IMR-90 (cell line): ENCODE measurements at regions not wholly inside any gene's neighbourhood (a gene's known extent, or its start where the extent isn't known, plus 50 kb on each side); places are given as distances from the start of the nearest gene placed in this dataset.

Experiments used
- ATAC-seq: fragments of 200-7000 bp; cut with Tn5 transposase; 2 replicates; pipeline ENCODE4 v1.9.1; 2020; ENCODE audit warnings: low read depth, mild to moderate bottlenecking, moderate library complexity
- BruUV-seq: library from RNA; stranded (reverse); fragments of 400-500 nt; replicated peaks from 2 replicates; lab custom pipeline; 2021; lab: Mats Ljungman, UMichigan
- CTCF ChIA-PET: fragments of 300-600 bp; formaldehyde crosslinking; extraction: SDS; loops from one replicate; lab custom pipeline; 2021; ENCODE audit warnings: antibody characterized with exemption; lab: Yijun Ruan, JAX
- POLR2A ChIA-PET: fragments of 300-600 bp; sonication (Branson Sonifier 250); formaldehyde crosslinking; loops from one replicate; lab custom pipeline; 2022; ENCODE audit warnings: antibody characterized with exemption; ENCODE audit not compliant: unreplicated experiment; lab: Charles Lee
- DNase-seq: peaks from one replicate; pipeline ENCODE4 v3.0.0; 2013
- H2AFZ ChIP-seq: replicated peaks from 2 replicates; pipeline ENCODE3; 2013; ENCODE audit warnings: low read length, mild to moderate bottlenecking; ENCODE audit not compliant: poor library complexity
- H2AK5ac ChIP-seq: 2 replicates; pipeline ENCODE4 v1.6.1; 2013; ENCODE audit warnings: low read depth, low read length, inconsistent platforms
- H2AK9ac ChIP-seq: replicated peaks from 2 replicates; pipeline ENCODE3; 2013; ENCODE audit warnings: mild to moderate bottlenecking, low read depth, low read length, moderate library complexity; ENCODE audit not compliant: poor library complexity
- H2BK120ac ChIP-seq: 2 replicates; pipeline ENCODE4 v1.6.1; 2013; ENCODE audit warnings: low read depth, low read length, inconsistent platforms
- H2BK15ac ChIP-seq: 3 replicates; pipeline ENCODE4 v1.6.1; 2013; ENCODE audit warnings: low read depth, low read length, inconsistent platforms
- H2BK20ac ChIP-seq: 2 replicates; pipeline ENCODE4 v1.6.1; 2013; ENCODE audit warnings: low read depth, mild to moderate bottlenecking, inconsistent platforms, low read length, moderate library complexity
- H2BK5ac ChIP-seq: 2 replicates; pipeline ENCODE4 v1.6.1; 2013; ENCODE audit warnings: mild to moderate bottlenecking, low read depth, low read length, inconsistent platforms; ENCODE audit not compliant: poor library complexity, severe bottlenecking
- H3K14ac ChIP-seq: replicated peaks from 2 replicates; pipeline ENCODE4 v1.6.1; 2013; ENCODE audit warnings: low read depth, low read length, inconsistent platforms
- H3K18ac ChIP-seq: 2 replicates; pipeline ENCODE4 v1.6.1; 2013; ENCODE audit warnings: low read depth, low read length, control low read depth
- H3K23ac ChIP-seq: 2 replicates; pipeline ENCODE4 v1.6.1; 2013; ENCODE audit warnings: low read depth, low read length, inconsistent platforms
- H3K27ac ChIP-seq: 2 replicates; pipeline ENCODE4 v1.5.1; 2013; ENCODE audit warnings: mild to moderate bottlenecking, control low read depth, low read length; ENCODE audit not compliant: insufficient read depth
- H3K27me3 ChIP-seq: 2 replicates; pipeline ENCODE4 v1.6.1; 2013; ENCODE audit warnings: low read length; ENCODE audit not compliant: control insufficient read depth, insufficient read depth
- H3K36me3 ChIP-seq: 2 replicates; pipeline ENCODE4 v1.6.1; 2013; ENCODE audit warnings: low read length, mixed read lengths; ENCODE audit not compliant: control insufficient read depth, insufficient read depth
- H3K4ac ChIP-seq: 2 replicates; pipeline ENCODE4 v1.6.1; 2013; ENCODE audit warnings: low read depth, low read length, inconsistent platforms
- H3K4me1 ChIP-seq: 2 replicates; pipeline ENCODE4 v1.6.1; 2013; ENCODE audit warnings: low read length, mixed read lengths; ENCODE audit not compliant: control insufficient read depth, insufficient read depth
- H3K4me2 ChIP-seq: 2 replicates; pipeline ENCODE4 v1.6.1; 2013; ENCODE audit warnings: low read depth, mild to moderate bottlenecking, control low read depth, low read length, moderate library complexity
- H3K4me3 ChIP-seq: 2 replicates; pipeline ENCODE4 v1.5.1; 2013; ENCODE audit warnings: low read depth, mild to moderate bottlenecking, control low read depth, low read length, moderate library complexity; ENCODE audit not compliant: insufficient read depth
- H3K56ac ChIP-seq: 2 replicates; pipeline ENCODE4 v1.6.1; 2013; ENCODE audit warnings: low read length, inconsistent platforms; ENCODE audit not compliant: insufficient read depth; ENCODE audit errors: extremely low read depth
- H3K79me1 ChIP-seq, 2 experiments: 2 replicates each; pipeline ENCODE4 v1.6.1; 2013; ENCODE audit warnings: low read length in 2 of 2, inconsistent platforms in 1 of 2, low read depth in 1 of 2
- H3K9ac ChIP-seq: 2 replicates; pipeline ENCODE4 v1.6.1; 2013; ENCODE audit warnings: low read depth, low read length, control low read depth
- H3K9me1 ChIP-seq: 2 replicates; pipeline ENCODE4 v1.6.1; 2013; ENCODE audit warnings: low read length, inconsistent platforms; ENCODE audit not compliant: insufficient read depth
- H3K9me3 ChIP-seq: 2 replicates; pipeline ENCODE4 v1.6.1; 2013; ENCODE audit warnings: low read length; ENCODE audit not compliant: control insufficient read depth, insufficient read depth
- H4K20me1 ChIP-seq: 2 replicates; pipeline ENCODE4 v1.6.1; 2013; ENCODE audit warnings: low read length, inconsistent platforms; ENCODE audit not compliant: insufficient read depth
- H4K5ac ChIP-seq: 2 replicates; pipeline ENCODE4 v1.6.1; 2013; ENCODE audit warnings: mild to moderate bottlenecking, low read depth, low read length, control low read depth
- H4K8ac ChIP-seq, 2 experiments: 2 replicates each; pipeline ENCODE4 v1.6.1; 2013; ENCODE audit warnings: low read depth in 2 of 2, low read length in 2 of 2, control low read depth in 1 of 2, inconsistent platforms in 1 of 2
- H4K91ac ChIP-seq: 2 replicates; pipeline ENCODE4 v1.6.1; 2013; ENCODE audit warnings: low read depth, low read length, inconsistent platforms; ENCODE audit not compliant: insufficient read depth
- CEBPB ChIP-seq: IDR thresholded peaks from 2 replicates; pipeline ENCODE4 v1.6.1; 2012; ENCODE audit warnings: low read depth, low read length, improper control_type of control experiment
- CHD1 ChIP-seq: IDR thresholded peaks from 2 replicates; pipeline ENCODE4 v1.6.1; 2012; ENCODE audit warnings: low read depth, low read length, improper control_type of control experiment
- CTCF ChIP-seq: conservative IDR thresholded peaks from 2 replicates; pipeline ENCODE4 v1.5.1; 2012; ENCODE audit warnings: mild to moderate bottlenecking, low read depth, low read length, improper control_type of control experiment
- FOS ChIP-seq: fragments of 150-350 bp; IDR thresholded peaks from 2 replicates; pipeline ENCODE4 v1.6.1; 2016; ENCODE audit warnings: low read depth, low read length
- MAFK ChIP-seq: IDR thresholded peaks from 2 replicates; pipeline ENCODE4 v1.6.1; 2012; ENCODE audit warnings: low read depth, low read length, improper control_type of control experiment
- NFE2L2 ChIP-seq: fragments of 150-350 bp; IDR thresholded peaks from 2 replicates; pipeline ENCODE4 v1.6.1; 2016; ENCODE audit warnings: low read depth, mild to moderate bottlenecking, low read length
- POLR2A ChIP-seq: IDR thresholded peaks from 2 replicates; pipeline ENCODE4 v1.6.1; 2012; ENCODE audit warnings: mild to moderate bottlenecking, low read depth, low read length
- RAD21 ChIP-seq: IDR thresholded peaks from 2 replicates; pipeline ENCODE4 v1.6.1; 2012; ENCODE audit warnings: low read length, improper control_type of control experiment
- RCOR1 ChIP-seq: IDR thresholded peaks from 2 replicates; pipeline ENCODE4 v1.6.1; 2012; ENCODE audit warnings: mild to moderate bottlenecking, low read length, improper control_type of control experiment; ENCODE audit not compliant: insufficient replicate concordance
- SMC3 ChIP-seq: fragments of 150-350 bp; IDR thresholded peaks from 2 replicates; pipeline ENCODE4 v1.6.1; 2016; ENCODE audit warnings: low read depth, mild to moderate bottlenecking, antibody characterized with exemption, low read length, moderate library complexity
- WGBS, 2 experiments: methylation state at CpG; one replicate each; pipeline versions ENCODE4 v1.1.5 to v1.1.7; 2013; ENCODE audit warnings: missing lambda C conversion rate in 2 of 2; ENCODE audit not compliant: insufficient read length in 1 of 2; ENCODE audit errors: extremely low coverage in 2 of 2; 5-methylcytosine and 5-hydroxymethylcytosine counted together
- dilution Hi-C: fragments of 300-500 bp; cut with HindIII; formaldehyde crosslinking; loops from one replicate; pipeline ENCODE4 v1.14.3; 2018; ENCODE audit warnings: low sequenced_read_pairs; ENCODE audit not compliant: unreplicated experiment
- in situ Hi-C: fragments of 300-500 bp; cut with MboI; formaldehyde crosslinking; loops from 3 replicates; pipeline ENCODE4 v1.14.3; 2019; ENCODE audit warnings: low sequenced_read_pairs, inconsistent platforms, mixed read lengths
- intact Hi-C: fragments of 100-400 bp; cut with micrococcal nuclease; formaldehyde crosslinking; loops from 2 replicates; pipeline ENCODE4 v1.10.0; 2022

DNA sequence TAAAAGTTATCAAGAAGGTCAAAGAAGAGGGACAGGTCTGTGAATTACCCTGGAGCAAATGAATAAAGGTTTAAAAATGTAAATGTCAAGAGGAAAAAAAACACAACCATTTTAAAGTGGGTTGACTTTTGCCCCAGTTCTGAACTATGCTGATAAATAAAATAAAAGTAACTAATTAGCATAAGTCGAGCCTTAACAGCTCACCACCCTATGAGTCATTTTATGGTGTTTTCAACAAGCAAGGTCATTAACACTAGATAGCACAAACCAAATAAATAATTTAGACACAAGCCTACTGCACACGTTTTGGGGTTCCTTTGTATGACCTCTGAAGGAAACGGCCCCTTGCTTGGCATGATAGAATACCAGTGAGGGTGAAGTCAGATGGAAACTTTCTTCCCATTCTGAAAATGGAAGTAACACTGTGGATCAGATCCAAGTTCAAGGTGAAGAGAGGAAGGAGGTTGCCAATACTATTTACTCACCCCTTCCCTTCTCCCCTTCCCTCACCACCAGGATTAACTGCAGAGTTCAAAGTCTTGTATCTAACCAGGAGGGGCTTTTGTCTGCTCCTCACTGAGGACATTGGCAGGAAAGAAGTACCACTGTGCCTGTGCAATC is 380.0 kb upstream of the ACVR2A start:
- in situ Hi-C loops, result no loop called here
- CTCF ChIA-PET, result no interaction called here
- H2AFZ ChIP-seq, result no peak overlapping the region

More for the DNA sequence above, 380.0 kb upstream of the ACVR2A start:
- Histone ChIP-seq H3K4me2 (no peak overlapping the region), H3K56ac (no peak overlapping the region), H4K91ac (no peak overlapping the region), H2AK9ac (no peak overlapping the region), H3K79me1 (no peaks in the 10 kb centered on the region), H3K4me3 (no peak overlapping the region), H3K36me3 (no peaks in the 10 kb centered on the region), H2BK120ac (no peak overlapping the region), H3K9ac (no peak overlapping the region), H3K23ac (no peak overlapping the region), H4K20me1 (no peaks in the 10 kb centered on the region), H3K4me1 (no peaks in the 10 kb centered on the region), H3K18ac (no peak overlapping the region), H4K8ac (no peak overlapping the region), H3K14ac (no peak overlapping the region), H3K9me3 (no peaks in the 10 kb centered on the region; the same call in 1 of the 2 replicates), H2BK15ac (no peak overlapping the region), H2AK5ac (no peak overlapping the region), H4K5ac (no peak overlapping the region), H2BK5ac (no peak overlapping the region), H3K9me1 (no peaks in the 10 kb centered on the region), H3K27me3 (no peaks in the 10 kb centered on the region), H2BK20ac (no peak overlapping the region), H3K27ac (no peak overlapping the region), H3K4ac (no peak overlapping the region)
- ATAC-seq (no peak), DNase-seq (no peak)
- TF ChIP-seq SMC3, result no peak
- no peak for TF ChIP-seq POLR2A
- TF ChIP-seq MAFK, result no peak
- no peak for TF ChIP-seq FOS
- no peak for TF ChIP-seq CHD1
- TF ChIP-seq RAD21, result no peak
- TF ChIP-seq CEBPB, result no peak
- no peak for TF ChIP-seq NFE2L2
- no peak for TF ChIP-seq RCOR1
- TF ChIP-seq CTCF, result no peak
- WGBS, 2 experiments, result no CpG with 5 or more reads among the region's 3 CpGs
- dilution Hi-C loops, result no loop called here
- intact Hi-C loops, result no loop called here
- no TSS peak for BruUV-seq
- POLR2A ChIA-PET, result no interaction called here
